H9 (cell line): ENCODE measurements at regions not wholly inside any gene's neighbourhood (a gene's known extent, or its start where the extent isn't known, plus 50 kb on each side); places are given as distances from the start of the nearest gene placed in this dataset.

Source experiments
- DNase-seq: peaks from one replicate; pipeline ENCODE4 v3.0.0-alpha.2; 2017
- H2AFZ ChIP-seq: one replicate; pipeline ENCODE4 v1.6.1; 2013; ENCODE audit warnings: mild to moderate bottlenecking, low read length, control low read depth, moderate library complexity
- H2AK5ac ChIP-seq: 2 replicates; pipeline ENCODE4 v1.6.1; 2013; ENCODE audit warnings: low read length, control low read depth, mixed read lengths; ENCODE audit not compliant: insufficient read length
- H2BK120ac ChIP-seq: one replicate; pipeline ENCODE4 v1.6.1; 2013; ENCODE audit warnings: low read depth, mild to moderate bottlenecking, low read length, control low read depth, inconsistent platforms; ENCODE audit not compliant: poor library complexity, severe bottlenecking
- H2BK12ac ChIP-seq: 2 replicates; pipeline ENCODE4 v1.6.1; 2013; ENCODE audit warnings: low read length, control low read depth, mixed read lengths, low read depth; ENCODE audit not compliant: insufficient read length
- H2BK15ac ChIP-seq: 2 replicates; pipeline ENCODE4 v1.6.1; 2013; ENCODE audit warnings: low read depth, low read length, control low read depth
- H2BK20ac ChIP-seq: one replicate; pipeline ENCODE4 v1.6.1; 2013; ENCODE audit warnings: low read depth, mild to moderate bottlenecking, low read length, control low read depth, inconsistent platforms; ENCODE audit not compliant: poor library complexity, severe bottlenecking
- H2BK5ac ChIP-seq: 2 replicates; pipeline ENCODE4 v1.6.1; 2013; ENCODE audit warnings: low read length, control low read depth, mixed read lengths; ENCODE audit not compliant: insufficient read length
- H3K14ac ChIP-seq: 2 replicates; pipeline ENCODE4 v1.6.1; 2013; ENCODE audit warnings: low read length, control low read depth; ENCODE audit not compliant: insufficient read depth
- H3K18ac ChIP-seq: 2 replicates; pipeline ENCODE4 v1.6.1; 2013; ENCODE audit warnings: low read depth, mild to moderate bottlenecking, mixed read lengths, low read length, control low read depth; ENCODE audit not compliant: insufficient read length
- H3K23ac ChIP-seq: 2 replicates; pipeline ENCODE4 v1.6.1; 2013; ENCODE audit warnings: low read length, control low read depth, mixed read lengths, low read depth; ENCODE audit not compliant: insufficient read length
- H3K23me2 ChIP-seq: 2 replicates; pipeline ENCODE4 v1.6.1; 2013; ENCODE audit warnings: low read depth, mild to moderate bottlenecking, mixed read lengths, low read length, control low read depth; ENCODE audit not compliant: insufficient read length, poor library complexity, severe bottlenecking
- H3K27ac ChIP-seq: 2 replicates; pipeline ENCODE4 v1.5.1; 2013; ENCODE audit warnings: low read length, control low read depth, mixed read lengths, low read depth; ENCODE audit not compliant: insufficient read length
- H3K27me3 ChIP-seq: 2 replicates; pipeline ENCODE4 v1.6.1; 2013; ENCODE audit warnings: low read length, control low read depth, inconsistent platforms; ENCODE audit not compliant: insufficient read depth
- H3K4ac ChIP-seq: 2 replicates; pipeline ENCODE4 v1.6.1; 2013; ENCODE audit warnings: low read depth, mild to moderate bottlenecking, control low read depth, inconsistent platforms, low read length, moderate library complexity
- H3K4me1 ChIP-seq: 2 replicates; pipeline ENCODE4 v1.6.1; 2013; ENCODE audit warnings: low read length, control low read depth, inconsistent platforms; ENCODE audit not compliant: insufficient read depth
- H3K4me2 ChIP-seq: 2 replicates; pipeline ENCODE4 v1.6.1; 2013; ENCODE audit warnings: low read length, control low read depth, mixed read lengths; ENCODE audit not compliant: insufficient read length, insufficient read depth
- H3K56ac ChIP-seq: 2 replicates; pipeline ENCODE4 v1.6.1; 2013; ENCODE audit warnings: low read depth, mild to moderate bottlenecking, mixed read lengths, low read length, control low read depth; ENCODE audit not compliant: insufficient read length
- H3K79me1 ChIP-seq: 2 replicates; pipeline ENCODE4 v1.6.1; 2013; ENCODE audit warnings: low read depth, mild to moderate bottlenecking, moderate library complexity, low read length, control low read depth, inconsistent platforms; ENCODE audit not compliant: insufficient read depth, poor library complexity, severe bottlenecking
- H3K79me2 ChIP-seq: 2 replicates; pipeline ENCODE4 v1.6.1; 2013; ENCODE audit warnings: low read length, control low read depth, inconsistent platforms; ENCODE audit not compliant: insufficient read depth
- H3K9ac ChIP-seq: 2 replicates; pipeline ENCODE4 v1.6.1; 2013; ENCODE audit warnings: low read length, control low read depth, mixed read lengths; ENCODE audit not compliant: insufficient read length; ENCODE audit errors: extremely low read depth
- H3K9me3 ChIP-seq: one replicate; pipeline ENCODE4 v1.6.1; 2013; ENCODE audit warnings: low read depth, low read length, inconsistent platforms; ENCODE audit not compliant: control insufficient read depth
- H3T11ph ChIP-seq: one replicate; pipeline ENCODE4 v1.6.1; 2013; ENCODE audit warnings: mild to moderate bottlenecking, low read length, control low read depth, inconsistent platforms
- H4K20me1 ChIP-seq: one replicate; pipeline ENCODE4 v1.6.1; 2013; ENCODE audit not compliant: control insufficient read depth, insufficient read length, insufficient read depth
- H4K5ac ChIP-seq: 2 replicates; pipeline ENCODE4 v1.6.1; 2013; ENCODE audit warnings: low read depth, mild to moderate bottlenecking, mixed read lengths, low read length, control low read depth; ENCODE audit not compliant: insufficient read length
- H4K8ac ChIP-seq: replicated peaks from 2 replicates; pipeline ENCODE4 v1.6.1; 2013; ENCODE audit warnings: low read length, control low read depth, mixed read lengths, low read depth; ENCODE audit not compliant: insufficient read length
- H4K91ac ChIP-seq: 2 replicates; pipeline ENCODE4 v1.6.1; 2013; ENCODE audit warnings: low read depth, mild to moderate bottlenecking, moderate library complexity, mixed read lengths, low read length, control low read depth; ENCODE audit not compliant: insufficient read length
- H3K27ac Mint-ChIP-seq, 3 experiments: 2 replicates in 2 of 3; 3 replicates in 1 of 3; pipeline ENCODE4 v1.8.0; 2020 to 2021; ENCODE audit warnings: mixed read lengths in 3 of 3, mild to moderate bottlenecking in 1 of 3, moderate library complexity in 1 of 3
- H3K27me3 Mint-ChIP-seq: 2 replicates; pipeline ENCODE4 v1.8.0; 2021; ENCODE audit warnings: low read depth, mild to moderate bottlenecking, moderate library complexity, mixed read lengths
- H3K36me3 Mint-ChIP-seq, 3 experiments: 2 replicates in 2 of 3; 3 replicates in 1 of 3; pipeline ENCODE4 v1.8.0; 2020 to 2021; ENCODE audit warnings: low read depth in 3 of 3, mixed read lengths in 3 of 3; ENCODE audit not compliant: insufficient read depth in 1 of 3
- H3K4me1 Mint-ChIP-seq, 2 experiments: 2 replicates each; pipeline ENCODE4 v1.8.0; 2020; ENCODE audit warnings: mixed read lengths in 2 of 2
- H3K4me3 Mint-ChIP-seq, 2 experiments: 2 replicates in 1 of 2; 3 replicates in 1 of 2; pipeline ENCODE4 v1.8.0; 2020 to 2021; ENCODE audit warnings: mild to moderate bottlenecking in 2 of 2, mixed read lengths in 2 of 2, moderate library complexity in 1 of 2
- H3K9me3 Mint-ChIP-seq, 2 experiments: 2 replicates in 1 of 2; 3 replicates in 1 of 2; pipeline ENCODE4 v1.8.0; 2020; ENCODE audit warnings: mild to moderate bottlenecking in 2 of 2, mixed read lengths in 2 of 2, moderate library complexity in 1 of 2
- CTCF ChIP-seq: fragments of 200-600 bp; sonication (generic); conservative IDR thresholded peaks from 3 replicates; pipeline ENCODE4 v1.8.0; 2021; ENCODE audit warnings: antibody characterized with exemption, mild to moderate bottlenecking
- WGBS: extraction: QIAGEN DNeasy Blood & Tissue Kit; methylation state at CpG from one replicate; pipeline ENCODE4 v1.1.7; 2013; ENCODE audit warnings: missing lambda C conversion rate, low lambda C conversion rate, mixed read lengths; ENCODE audit not compliant: insufficient read length; ENCODE audit errors: extremely low coverage; 5-methylcytosine and 5-hydroxymethylcytosine counted together

DNA sequence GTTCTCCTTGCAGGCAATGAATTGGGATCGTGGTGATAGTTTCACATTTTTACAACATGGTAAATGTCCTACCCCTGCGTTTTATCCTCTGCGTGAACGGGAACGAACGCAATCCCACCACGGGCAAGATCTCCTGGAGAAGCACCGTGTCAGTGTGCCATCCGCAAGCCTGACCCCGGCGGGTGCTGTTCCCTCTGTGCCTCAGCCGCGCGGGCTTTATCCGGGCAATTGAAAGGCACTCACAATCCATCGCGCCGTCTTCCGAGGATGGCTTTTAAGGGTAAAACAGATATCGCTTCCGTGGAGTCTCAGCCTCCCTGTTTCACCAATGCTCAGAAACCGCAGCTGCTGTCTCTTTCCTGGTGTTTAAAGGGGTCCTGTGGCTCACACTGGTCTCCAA, 1387.5 kb downstream of the BRD1 start:
- Mint-ChIP-seq H3K4me3 (no peak overlapping the region), H3K27me3 (peaks cover 13% of the 10 kb centered on the region), H3K9me3 (no peaks in the 10 kb centered on the region; a peak in 2 of 5 replicates), H3K36me3 (no peaks in the 10 kb centered on the region; a peak in 1 of 7 replicates), H3K4me1 (peaks cover 4 to 8% of the 10 kb centered on the region in 2 experiments; a peak in 1 of 4 replicates), H3K27ac (peak overlapping the region in 1 of 3 experiments; percentile 37; a peak in 1 of 7 replicates)
- Histone ChIP-seq H3K4me2 (no peak overlapping the region), H2BK15ac (no peak overlapping the region), H4K5ac (no peak overlapping the region), H3K79me1 (no peaks in the 10 kb centered on the region), H2AFZ (no peak overlapping the region), H4K20me1 (no peaks in the 10 kb centered on the region), H3K4me1 (no peaks in the 10 kb centered on the region), H3K14ac (no peak overlapping the region), H3K27ac (no peak overlapping the region), H3K56ac (no peak overlapping the region), H3K23ac (no peak overlapping the region), H2BK5ac (no peak overlapping the region), H3K9me3 (no peaks in the 10 kb centered on the region), H2BK12ac (no peak overlapping the region), H3K23me2 (no peaks in the 10 kb centered on the region), H3K4ac (no peak overlapping the region), H3K79me2 (no peaks in the 10 kb centered on the region), H3K9ac (no peak overlapping the region), H3T11ph (no peak overlapping the region), H2BK120ac (no peak overlapping the region), H2AK5ac (no peak overlapping the region), H2BK20ac (no peak overlapping the region), H3K18ac (no peak overlapping the region), H3K27me3 (no peaks in the 10 kb centered on the region), H4K8ac (no peak overlapping the region), H4K91ac (no peak overlapping the region)
- no peak for DNase-seq
- no CpG with 5 or more reads among the region's 22 CpGs for WGBS
- TF ChIP-seq CTCF = no peak
